ENCODE measurements at regions not wholly inside any gene's neighbourhood (a gene's known extent, or its start where the extent isn't known, plus 50 kb on each side); places are given as distances from the start of the nearest gene placed in this dataset.

- DNase-seq (ENCODE audit: low read depth) = no peak
These were observed 77.4 kb upstream of the CCL2 start for GRCh38 chr17:34177642-34178041.

DNA sequence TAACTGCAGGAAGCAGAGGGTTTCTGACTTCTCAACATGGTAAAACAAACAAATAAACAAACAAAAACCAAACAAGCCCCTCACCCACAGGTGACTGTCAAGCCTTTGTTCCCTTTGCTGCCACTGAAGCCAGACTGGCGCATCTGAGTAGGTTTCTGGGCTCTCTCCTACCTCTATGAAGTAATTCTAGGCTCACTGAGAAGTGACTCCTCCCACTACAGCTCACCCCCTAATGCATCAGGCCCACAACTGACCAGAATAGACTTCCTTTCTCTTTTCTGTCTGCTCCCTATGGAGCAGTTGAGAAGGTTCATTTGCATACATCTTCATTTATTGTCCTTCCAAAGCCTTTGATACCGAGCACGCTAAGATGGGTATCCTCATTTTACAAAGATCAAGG, 77.0 kb upstream of the CCL2 start:
- no peak for DNase-seq (ENCODE audit: low read depth)

DNA sequence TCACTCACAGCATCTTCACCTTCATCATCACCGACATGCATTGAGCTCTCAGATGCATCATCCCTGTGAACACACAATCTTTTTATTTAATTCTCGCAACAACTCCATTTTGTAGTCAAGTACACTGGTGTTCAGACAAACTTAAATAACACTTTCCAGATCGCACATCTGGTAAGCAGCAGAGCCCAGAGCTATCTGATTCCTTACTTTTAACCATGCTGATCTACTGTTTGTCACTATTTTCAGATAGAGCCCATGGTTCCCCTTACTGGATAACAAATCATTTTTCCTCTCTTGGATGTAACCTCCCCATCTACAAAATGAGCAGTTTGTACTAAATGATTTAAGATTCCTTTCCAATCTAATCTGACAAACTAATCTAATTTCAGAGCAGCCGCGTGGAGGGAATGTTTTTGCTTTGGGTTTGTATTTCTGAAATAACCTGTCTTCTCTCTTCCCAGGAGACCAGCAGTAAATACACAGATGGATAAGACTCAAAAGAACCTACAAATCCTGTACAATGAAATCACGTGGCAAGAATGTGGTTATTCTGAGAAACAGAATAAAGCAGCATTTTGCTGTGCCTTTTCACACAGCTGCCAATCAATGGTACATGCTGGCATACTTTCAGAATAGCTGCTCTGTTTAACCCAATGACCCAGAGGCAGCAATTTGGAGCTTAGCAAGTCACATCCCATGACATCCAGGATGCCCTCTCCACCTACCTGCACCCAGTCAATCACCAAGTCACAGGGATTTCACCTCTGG, 72.9 kb upstream of the CCL2 start:
- DNase-seq (ENCODE audit: low read depth) = no peak

- no peak for DNase-seq (ENCODE audit: low read depth)
These were observed 59.1 kb upstream of the CCL2 start for GRCh38 chr17:34195987-34196386.

DNA sequence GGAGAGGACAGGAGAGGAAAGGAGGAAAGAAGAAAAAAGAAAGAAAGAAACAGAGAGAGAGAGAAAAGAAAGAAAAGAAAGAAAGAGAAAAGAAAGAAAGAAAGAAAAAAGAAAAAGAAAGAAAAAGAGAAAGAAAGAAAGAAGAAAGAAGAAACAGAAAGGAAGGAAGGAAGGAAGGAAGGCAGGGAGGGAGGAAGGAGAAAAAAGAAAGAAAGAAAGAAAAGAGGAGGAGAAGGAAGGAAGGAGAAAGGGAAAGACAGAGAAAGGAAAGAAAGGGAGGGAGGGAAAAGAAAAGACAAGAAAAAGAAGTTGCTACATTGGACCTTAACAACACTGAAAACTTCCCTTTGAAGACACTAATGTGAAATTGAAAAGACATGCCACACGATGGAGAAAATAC, 56.6 kb upstream of the CCL2 start:
- DNase-seq (ENCODE audit: low read depth) = no peak

- no peak for DNase-seq (ENCODE audit: low read depth)
These were observed 55.6 kb upstream of the CCL2 start for GRCh38 chr17:34199454-34199853.

DNA sequence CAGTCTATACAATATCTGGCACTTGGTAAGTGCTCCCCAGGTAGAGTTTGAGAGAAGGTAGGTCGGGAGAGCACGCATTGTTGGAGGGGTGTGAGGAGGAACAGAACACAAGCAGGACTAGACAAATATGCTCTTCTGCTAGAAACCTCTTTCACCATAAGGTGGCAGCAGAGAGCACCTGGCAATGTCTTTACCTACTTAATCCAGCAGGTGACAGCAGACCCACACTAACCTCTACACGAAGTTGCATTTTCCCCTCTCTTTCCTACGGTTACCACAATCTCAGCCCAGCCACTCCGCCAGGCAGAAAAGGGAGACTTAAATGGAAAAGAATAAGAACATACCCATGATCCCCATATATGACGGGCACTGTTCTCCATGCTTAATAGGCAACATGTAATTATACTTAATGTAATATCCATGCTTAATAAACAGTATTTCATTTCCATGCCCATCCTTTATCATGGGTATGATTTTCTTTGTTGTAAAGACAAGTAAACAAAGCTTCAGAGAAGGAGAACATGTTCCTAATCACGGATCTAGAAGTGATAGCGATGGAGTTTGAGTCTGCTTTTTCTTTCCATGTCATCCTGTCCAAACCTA, 55.1 kb upstream of the CCL2 start:
- peak; percentile 17 for DNase-seq (ENCODE audit: low read depth)

DNA sequence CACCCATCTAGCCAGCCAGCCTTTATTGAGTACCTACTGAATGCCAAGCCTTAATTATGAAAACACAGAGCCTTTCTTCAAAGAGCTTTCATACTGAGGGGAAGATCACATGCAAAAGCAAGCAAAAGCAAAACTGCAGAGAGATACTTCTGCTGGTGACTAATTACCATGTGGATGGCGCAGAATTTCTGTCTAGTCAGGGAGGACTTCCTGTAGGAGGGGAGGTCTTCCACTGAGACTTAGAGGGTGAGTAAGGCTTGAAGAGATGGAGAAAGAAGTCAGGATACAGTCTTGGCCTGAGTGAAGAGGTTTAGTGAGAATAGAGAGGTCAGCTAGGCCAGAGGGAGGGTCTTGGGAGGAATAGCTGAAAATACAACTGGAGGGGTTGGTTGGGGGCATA, 53.9 kb upstream of the CCL2 start:
- DNase-seq (ENCODE audit: low read depth) = no peak

GRCh38 chr17:34201767-34202166, 53.3 kb upstream of the CCL2 start:
- DNase-seq (ENCODE audit: low read depth) = no peak

- no peak for DNase-seq (ENCODE audit: low read depth)
These were observed 52.0 kb upstream of the CCL2 start for GRCh38 chr17:34203018-34203638.

- no peak for DNase-seq (ENCODE audit: low read depth)
These were observed 50.7 kb upstream of the CCL2 start for GRCh38 chr17:34204402-34204801.

All from T-helper 22 cell (primary cell).